D721Med (cell line): ENCODE measurements at regions not wholly inside any gene's neighbourhood (a gene's known extent, or its start where the extent isn't known, plus 50 kb on each side); places are given as distances from the start of the nearest gene placed in this dataset.
"Not testable (repeated sequence)": the region's sequence is repeated elsewhere in the genome, so short reads cannot be mapped to it uniquely, and the experiment has no call there.

Experiments
- DNase-seq: peaks from one replicate; pipeline ENCODE4 v3.0.0; 2011; ENCODE audit warnings: low spot score; ENCODE audit not compliant: insufficient read length
- FAIRE-seq: peaks from 2 replicates; lab custom pipeline; 2011; peaks lifted over from hg19 to GRCh38; lab: Jason Lieb, UNC
- CTCF ChIP-seq: IDR thresholded peaks from 2 replicates; pipeline ENCODE4 v1.5.1; 2012; ENCODE audit warnings: mild to moderate bottlenecking, control low read depth; ENCODE audit not compliant: insufficient read depth; ENCODE audit errors: missing control alignments

- no peak for TF ChIP-seq CTCF
- no peak for FAIRE-seq
- DNase-seq: no peak
These were observed 344.6 kb downstream of the C12orf75 start for GRCh38 chr12:105674871-105675699.

GRCh38 chr12:105676694-105677093 lies 346.2 kb downstream of the C12orf75 start:
- FAIRE-seq: no peak
- no peak for TF ChIP-seq CTCF

GRCh38 chr12:105677672-105678071 lies 347.2 kb downstream of the C12orf75 start:
- TF ChIP-seq CTCF: no peak
- FAIRE-seq (no peak), DNase-seq (no peak)

More at GRCh38 chr12:105676694-105677093, 346.2 kb downstream of the C12orf75 start:
- DNase-seq: no peak

GRCh38 chr12:105679982-105680381 lies 349.5 kb downstream of the C12orf75 start:
- no peak for TF ChIP-seq CTCF
- DNase-seq (no peak), FAIRE-seq (no peak)

- no peak for TF ChIP-seq CTCF
- FAIRE-seq (no peak), DNase-seq (no peak)
These were observed 350.9 kb downstream of the C12orf75 start for GRCh38 chr12:105681341-105681740.

GRCh38 chr12:105682821-105683220 lies 352.3 kb downstream of the C12orf75 start:
- FAIRE-seq: not testable (repeated sequence)

GRCh38 chr12:105683836-105684235 lies 353.3 kb downstream of the C12orf75 start:
- DNase-seq, FAIRE-seq: not testable (repeated sequence)

More at GRCh38 chr12:105682821-105683220, 352.3 kb downstream of the C12orf75 start:
- DNase-seq: not testable (repeated sequence)

- TF ChIP-seq CTCF: no peak
- DNase-seq (no peak), FAIRE-seq (no peak)
These were observed 367.6 kb downstream of the C12orf75 start for GRCh38 chr12:105698075-105698474.
